ENCODE measurements at regions not wholly inside any gene's neighbourhood (a gene's known extent, or its start where the extent isn't known, plus 50 kb on each side); places are given as distances from the start of the nearest gene placed in this dataset.
"Not testable (repeated sequence)": the region's sequence is repeated elsewhere in the genome, so short reads cannot be mapped to it uniquely, and the experiment has no call there.

DNA sequence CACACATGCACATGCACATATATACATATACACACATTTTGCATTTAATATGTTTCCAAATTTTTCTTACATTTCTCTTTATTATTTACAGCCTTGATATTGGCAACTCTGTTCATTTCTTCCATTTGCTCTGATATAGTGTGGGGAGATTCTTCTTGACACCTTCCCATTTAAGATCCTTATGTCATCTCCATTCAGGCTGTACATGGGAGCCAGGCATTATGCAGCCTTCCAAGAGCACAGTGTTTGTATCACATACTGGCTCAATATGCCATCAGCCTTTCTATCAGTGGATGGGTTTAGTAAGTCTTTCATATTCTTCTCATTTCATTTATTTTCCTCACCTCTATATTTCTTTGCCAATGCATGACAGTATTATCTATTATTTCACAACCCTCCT, 372.3 kb upstream of the FTMT start:
- H3K9me3 Mint-ChIP-seq, result no peaks in the 10 kb centered on the region
- H3K27me3 Mint-ChIP-seq, result no peaks in the 10 kb centered on the region
- no peaks in the 10 kb centered on the region for H3K4me1 Mint-ChIP-seq
- no peaks in the 10 kb centered on the region for H3K36me3 Mint-ChIP-seq
- no peak overlapping the region for H3K27ac Mint-ChIP-seq
- ATAC-seq, result no peak
- H3K4me3 Mint-ChIP-seq, result no peak overlapping the region

DNA sequence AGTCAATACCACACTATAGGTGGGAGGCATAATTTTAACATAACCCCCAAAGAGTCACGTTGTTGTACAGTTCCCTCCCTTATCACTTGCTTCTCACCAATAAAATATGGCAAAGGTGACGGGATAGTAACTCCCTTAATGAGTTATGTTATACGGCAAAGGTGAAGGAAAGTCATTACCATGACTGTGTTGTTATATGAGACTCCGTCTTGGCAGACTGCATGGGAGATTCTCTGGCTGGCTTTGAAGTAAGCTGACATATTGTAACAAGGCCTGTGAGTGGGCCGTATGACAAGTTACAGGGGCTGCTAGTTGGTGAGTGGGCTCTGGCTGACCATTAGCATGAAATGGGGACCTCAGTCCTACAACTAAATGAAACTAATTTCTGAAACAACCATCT, 366.4 kb upstream of the FTMT start:
- Mint-ChIP-seq H3K4me1 (no peaks in the 10 kb centered on the region), H3K9me3 (no peaks in the 10 kb centered on the region), H3K27ac (no peak overlapping the region), H3K27me3 (no peaks in the 10 kb centered on the region), H3K4me3 (no peak overlapping the region), H3K36me3 (no peaks in the 10 kb centered on the region)
- ATAC-seq, result no peak

DNA sequence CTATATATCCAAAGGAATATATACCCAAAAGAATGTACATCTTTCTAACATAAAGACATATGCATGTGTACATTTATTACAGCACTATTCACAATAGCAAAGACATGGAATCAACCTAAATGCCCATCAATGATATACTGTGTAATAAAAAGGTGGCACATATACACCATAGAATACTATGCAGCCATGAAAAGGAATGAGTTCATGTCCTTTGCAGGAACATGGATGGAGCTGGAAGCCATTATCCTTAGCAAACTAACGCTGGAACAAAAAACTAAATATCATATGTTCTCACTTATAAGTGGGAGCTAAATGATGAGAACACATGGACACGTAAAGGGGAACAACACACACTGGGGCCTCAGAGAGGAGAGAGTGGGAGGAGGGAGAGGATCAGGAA, 365.7 kb upstream of the FTMT start:
- H3K9me3 Mint-ChIP-seq, H3K4me3 Mint-ChIP-seq, H3K36me3 Mint-ChIP-seq, H3K4me1 Mint-ChIP-seq, H3K27ac Mint-ChIP-seq, H3K27me3 Mint-ChIP-seq, ATAC-seq: not testable (repeated sequence)

- H3K4me1 Mint-ChIP-seq, result no peaks in the 10 kb centered on the region
- peak; percentile 8 for ATAC-seq
- no peaks in the 10 kb centered on the region for H3K9me3 Mint-ChIP-seq
- no peaks in the 10 kb centered on the region for H3K27me3 Mint-ChIP-seq
- H3K4me3 Mint-ChIP-seq, result no peak overlapping the region
- no peaks in the 10 kb centered on the region for H3K36me3 Mint-ChIP-seq
- no peak overlapping the region for H3K27ac Mint-ChIP-seq
Observed at GRCh38 chr5:121489972-121490371, 361.7 kb upstream of the FTMT start.

- Mint-ChIP-seq H3K27me3 (no peaks in the 10 kb centered on the region), H3K4me3 (no peak overlapping the region), H3K27ac (no peak overlapping the region), H3K36me3 (no peaks in the 10 kb centered on the region), H3K9me3 (no peaks in the 10 kb centered on the region), H3K4me1 (no peaks in the 10 kb centered on the region)
- no peak for ATAC-seq
Observed at GRCh38 chr5:121497176-121497575, 354.5 kb upstream of the FTMT start.

- no peak overlapping the region for H3K4me3 Mint-ChIP-seq
- H3K36me3 Mint-ChIP-seq, result no peaks in the 10 kb centered on the region
- no peaks in the 10 kb centered on the region for H3K4me1 Mint-ChIP-seq
- ATAC-seq, result no peak
- no peaks in the 10 kb centered on the region for H3K27me3 Mint-ChIP-seq
- H3K9me3 Mint-ChIP-seq, result no peaks in the 10 kb centered on the region
- no peak overlapping the region for H3K27ac Mint-ChIP-seq
Observed at GRCh38 chr5:121500310-121500709, 351.4 kb upstream of the FTMT start.

- Mint-ChIP-seq H3K9me3 (no peaks in the 10 kb centered on the region), H3K27me3 (no peaks in the 10 kb centered on the region), H3K27ac (no peak overlapping the region), H3K36me3 (no peaks in the 10 kb centered on the region), H3K4me3 (no peak overlapping the region), H3K4me1 (no peaks in the 10 kb centered on the region)
- ATAC-seq, result no peak
Observed at GRCh38 chr5:121503111-121503840, 348.4 kb upstream of the FTMT start.

DNA sequence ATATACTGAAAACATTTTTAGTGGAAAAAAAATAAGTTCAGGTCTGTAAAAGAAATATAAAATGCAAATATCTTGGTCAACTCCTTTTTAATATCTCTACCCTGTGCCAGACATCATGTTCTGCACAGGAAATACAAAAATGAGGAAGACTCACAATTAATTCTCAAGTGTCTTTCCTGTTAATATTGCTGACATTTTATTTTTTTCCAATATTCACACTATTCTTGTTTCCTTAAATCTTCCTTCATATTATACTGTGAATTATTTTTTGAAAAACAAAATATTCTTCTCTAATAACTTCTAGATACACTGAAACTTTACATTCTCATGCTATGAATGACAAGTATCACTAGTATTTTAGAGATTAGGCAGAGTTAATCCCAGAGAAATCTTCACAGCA, 334.7 kb upstream of the FTMT start:
- ATAC-seq, result no peak
- Mint-ChIP-seq H3K9me3 (peaks cover 3% of the 10 kb centered on the region), H3K4me1 (no peaks in the 10 kb centered on the region), H3K27ac (no peak overlapping the region), H3K27me3 (no peaks in the 10 kb centered on the region), H3K4me3 (no peak overlapping the region), H3K36me3 (no peaks in the 10 kb centered on the region)

DNA sequence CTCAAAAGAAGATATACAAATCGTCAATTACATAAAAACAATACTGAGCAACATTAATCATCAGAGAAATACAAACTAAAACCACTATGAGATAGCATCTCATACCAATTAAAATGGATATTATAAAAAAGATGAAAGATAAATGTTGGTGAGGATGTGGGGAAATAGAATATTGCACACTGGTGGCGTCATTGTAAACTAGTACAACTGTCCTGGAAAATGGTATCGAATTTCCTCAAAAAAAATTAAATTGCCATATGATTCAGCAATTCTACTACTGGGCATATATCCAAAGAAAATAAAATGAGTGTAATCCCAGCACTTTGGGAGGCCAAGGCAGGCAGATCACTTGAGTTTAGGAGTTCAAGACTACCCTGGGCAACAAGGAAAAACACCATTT, 326.0 kb upstream of the FTMT start:
- no peaks in the 10 kb centered on the region for H3K4me1 Mint-ChIP-seq
- no peak overlapping the region for H3K27ac Mint-ChIP-seq
- H3K9me3 Mint-ChIP-seq, result peaks cover 5% of the 10 kb centered on the region
- H3K36me3 Mint-ChIP-seq, result no peaks in the 10 kb centered on the region
- no peak for ATAC-seq
- no peak overlapping the region for H3K4me3 Mint-ChIP-seq
- no peaks in the 10 kb centered on the region for H3K27me3 Mint-ChIP-seq

DNA sequence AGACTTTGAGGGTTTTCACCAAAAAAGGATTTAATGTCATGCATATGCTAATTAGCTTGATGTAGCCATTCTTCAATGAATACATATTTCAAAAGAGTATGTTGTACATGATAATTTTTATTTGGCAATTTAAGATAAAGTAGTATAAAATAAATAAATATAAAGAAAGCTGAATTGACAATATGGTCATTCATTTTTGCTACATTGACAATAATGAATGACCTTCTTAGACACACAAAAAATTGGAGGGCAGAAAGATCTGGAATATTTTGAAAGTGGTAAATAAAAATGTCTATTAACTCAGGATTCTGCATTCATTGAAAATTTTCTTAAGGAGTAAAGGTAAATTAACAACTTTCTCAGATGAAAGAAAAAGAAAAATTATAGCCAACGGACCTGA, 324.8 kb upstream of the FTMT start:
- H3K4me3 Mint-ChIP-seq, result no peak overlapping the region
- H3K27ac Mint-ChIP-seq, result no peak overlapping the region
- peaks cover 5% of the 10 kb centered on the region for H3K9me3 Mint-ChIP-seq
- no peaks in the 10 kb centered on the region for H3K36me3 Mint-ChIP-seq
- no peaks in the 10 kb centered on the region for H3K27me3 Mint-ChIP-seq
- no peak for ATAC-seq
- H3K4me1 Mint-ChIP-seq, result no peaks in the 10 kb centered on the region

DNA sequence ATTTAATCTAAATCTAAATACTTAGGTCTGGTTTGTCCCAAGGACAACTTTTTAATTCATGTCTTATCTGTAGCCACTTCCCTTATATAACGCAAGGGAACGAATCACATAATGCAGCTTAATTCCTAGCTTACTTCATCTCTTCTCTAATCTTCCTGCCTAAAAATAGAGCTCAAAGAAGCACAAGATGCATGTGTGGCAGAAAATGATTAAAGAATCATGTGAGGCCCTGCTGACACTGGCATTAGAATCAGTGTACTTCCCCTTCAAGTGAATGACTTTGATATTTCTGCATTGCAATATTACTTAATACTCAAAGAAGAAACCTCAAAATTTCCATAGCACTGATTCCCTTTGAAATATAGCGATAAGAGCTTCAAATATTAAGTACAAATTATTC, 317.9 kb upstream of the FTMT start:
- Mint-ChIP-seq H3K9me3 (peaks cover 12% of the 10 kb centered on the region), H3K4me3 (no peak overlapping the region), H3K36me3 (no peaks in the 10 kb centered on the region), H3K4me1 (no peaks in the 10 kb centered on the region), H3K27me3 (no peaks in the 10 kb centered on the region), H3K27ac (no peak overlapping the region)
- ATAC-seq, result no peak

DNA sequence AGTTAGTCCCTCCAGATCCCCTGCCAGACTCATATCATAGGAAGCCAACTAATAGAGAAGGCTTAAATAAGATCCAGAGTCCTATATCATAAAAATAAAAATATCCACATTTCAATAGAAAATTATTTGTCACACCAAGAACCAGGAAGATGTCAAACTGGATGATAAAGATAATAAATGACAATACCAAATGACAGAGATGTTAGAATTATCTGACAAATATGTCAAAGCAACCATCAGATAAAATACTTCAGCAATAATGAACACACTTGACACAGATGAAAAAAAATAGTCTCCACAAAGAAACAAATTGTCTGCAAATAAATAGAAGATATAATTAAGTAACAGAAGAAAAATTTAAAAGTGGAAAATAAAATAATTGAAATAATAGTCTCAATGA, 300.7 kb upstream of the FTMT start:
- H3K36me3 Mint-ChIP-seq, result no peaks in the 10 kb centered on the region
- H3K4me3 Mint-ChIP-seq, result no peak overlapping the region
- H3K4me1 Mint-ChIP-seq, result no peaks in the 10 kb centered on the region
- no peak for ATAC-seq
- H3K27ac Mint-ChIP-seq, result no peak overlapping the region
- no peaks in the 10 kb centered on the region for H3K9me3 Mint-ChIP-seq
- H3K27me3 Mint-ChIP-seq, result no peaks in the 10 kb centered on the region

GRCh38 chr5:121559832-121560231, 291.9 kb upstream of the FTMT start:
- H3K27me3 Mint-ChIP-seq, result no peaks in the 10 kb centered on the region
- no peak overlapping the region for H3K4me3 Mint-ChIP-seq
- no peaks in the 10 kb centered on the region for H3K36me3 Mint-ChIP-seq
- no peaks in the 10 kb centered on the region for H3K9me3 Mint-ChIP-seq
- ATAC-seq, result no peak
- H3K27ac Mint-ChIP-seq, result no peak overlapping the region
- no peaks in the 10 kb centered on the region for H3K4me1 Mint-ChIP-seq

DNA sequence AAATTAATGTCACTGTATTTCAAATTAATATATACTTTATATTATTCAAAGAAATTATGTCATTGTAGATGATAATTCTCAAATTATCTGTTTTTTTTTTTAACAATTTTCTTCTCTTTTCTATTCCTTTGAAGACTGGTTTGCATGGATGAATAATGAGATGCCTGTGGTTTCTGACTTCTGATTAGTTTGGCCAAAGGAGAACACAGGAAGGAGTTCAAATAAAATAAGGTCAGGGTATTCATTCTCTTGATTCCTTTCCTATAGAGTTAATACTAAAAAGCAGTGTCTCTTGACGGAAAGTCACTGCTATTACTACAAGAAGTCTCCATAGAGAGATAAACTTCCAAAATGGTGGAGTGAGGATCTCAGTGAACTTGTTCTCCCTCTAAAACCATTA, 279.6 kb upstream of the FTMT start:
- Mint-ChIP-seq H3K9me3 (no peaks in the 10 kb centered on the region), H3K4me3 (no peak overlapping the region), H3K27ac (no peak overlapping the region), H3K36me3 (no peaks in the 10 kb centered on the region), H3K27me3 (no peaks in the 10 kb centered on the region), H3K4me1 (no peaks in the 10 kb centered on the region)
- no peak for ATAC-seq

GRCh38 chr5:121573721-121574382, 277.8 kb upstream of the FTMT start:
- no peaks in the 10 kb centered on the region for H3K36me3 Mint-ChIP-seq
- no peak overlapping the region for H3K4me3 Mint-ChIP-seq
- H3K4me1 Mint-ChIP-seq, result no peaks in the 10 kb centered on the region
- ATAC-seq, result no peak
- H3K27ac Mint-ChIP-seq, result no peak overlapping the region
- H3K27me3 Mint-ChIP-seq, result no peaks in the 10 kb centered on the region
- no peaks in the 10 kb centered on the region for H3K9me3 Mint-ChIP-seq

GRCh38 chr5:121581588-121581987, 270.1 kb upstream of the FTMT start:
- H3K27ac Mint-ChIP-seq, result no peak overlapping the region
- no peak for ATAC-seq
- no peaks in the 10 kb centered on the region for H3K27me3 Mint-ChIP-seq
- no peaks in the 10 kb centered on the region for H3K4me1 Mint-ChIP-seq
- peaks cover 3% of the 10 kb centered on the region for H3K9me3 Mint-ChIP-seq
- no peaks in the 10 kb centered on the region for H3K36me3 Mint-ChIP-seq
- H3K4me3 Mint-ChIP-seq, result no peak overlapping the region
